SK-N-MC (cell line): ENCODE measurements at regions not wholly inside any gene's neighbourhood (a gene's known extent, or its start where the extent isn't known, plus 50 kb on each side); places are given as distances from the start of the nearest gene placed in this dataset.

Experiments used
- EZH2 ChIP-seq: fragments of 200-600 bp; sonication (generic); IDR thresholded peaks from one replicate; pipeline ENCODE4 v1.6.1; 2017; ENCODE audit warnings: antibody characterized with exemption
- FOXP2 ChIP-seq: optimal IDR thresholded peaks from 2 replicates; pipeline ENCODE3; 2011; ENCODE audit warnings: mild to moderate bottlenecking, moderate library complexity; ENCODE audit not compliant: insufficient read depth; ENCODE audit errors: extremely low read length, control extremely low read depth
- POLR2AphosphoS5 ChIP-seq: IDR thresholded peaks from 2 replicates; pipeline ENCODE4 v1.6.1; 2012; ENCODE audit warnings: mild to moderate bottlenecking, low read depth, low read length, borderline replicate concordance

- TF ChIP-seq POLR2AphosphoS5, result no peak
- TF ChIP-seq FOXP2, result no peak
- no peak for TF ChIP-seq EZH2
These were observed 199.8 kb upstream of the GATB start for GRCh38 chr4:151960449-151961230.
